IgD-negative memory B cell (primary cell): ENCODE measurements at regions not wholly inside any gene's neighbourhood (a gene's known extent, or its start where the extent isn't known, plus 50 kb on each side); places are given as distances from the start of the nearest gene placed in this dataset.
"Not testable (repeated sequence)": the region's sequence is repeated elsewhere in the genome, so short reads cannot be mapped to it uniquely, and the experiment has no call there.

Source experiments
- H3K27ac Mint-ChIP-seq, 3 donors: one replicate each; pipeline ENCODE4 v1.8.0; 2020 to 2022; ENCODE audit warnings: mild to moderate bottlenecking in 3 of 3, mixed read lengths in 3 of 3, moderate library complexity in 1 of 3
- H3K27me3 Mint-ChIP-seq: one replicate; pipeline ENCODE4 v1.8.0; 2021; ENCODE audit warnings: mixed read lengths
- H3K36me3 Mint-ChIP-seq: one replicate; pipeline ENCODE4 v1.8.0; 2020; ENCODE audit warnings: mild to moderate bottlenecking, mixed read lengths
- H3K4me1 Mint-ChIP-seq, 3 donors: one replicate each; pipeline ENCODE4 v1.8.0; 2020 to 2022; ENCODE audit warnings: mixed read lengths in 3 of 3, mild to moderate bottlenecking in 1 of 3
- H3K4me3 Mint-ChIP-seq, 4 donors: one replicate each; pipeline ENCODE4 v1.8.0; 2020 to 2022; ENCODE audit warnings: mild to moderate bottlenecking in 4 of 4, mixed read lengths in 4 of 4, moderate library complexity in 3 of 4
- H3K9me3 Mint-ChIP-seq, 3 donors: one replicate each; pipeline ENCODE4 v1.8.0; 2020 to 2021; ENCODE audit warnings: mixed read lengths in 3 of 3, mild to moderate bottlenecking in 1 of 3

DNA sequence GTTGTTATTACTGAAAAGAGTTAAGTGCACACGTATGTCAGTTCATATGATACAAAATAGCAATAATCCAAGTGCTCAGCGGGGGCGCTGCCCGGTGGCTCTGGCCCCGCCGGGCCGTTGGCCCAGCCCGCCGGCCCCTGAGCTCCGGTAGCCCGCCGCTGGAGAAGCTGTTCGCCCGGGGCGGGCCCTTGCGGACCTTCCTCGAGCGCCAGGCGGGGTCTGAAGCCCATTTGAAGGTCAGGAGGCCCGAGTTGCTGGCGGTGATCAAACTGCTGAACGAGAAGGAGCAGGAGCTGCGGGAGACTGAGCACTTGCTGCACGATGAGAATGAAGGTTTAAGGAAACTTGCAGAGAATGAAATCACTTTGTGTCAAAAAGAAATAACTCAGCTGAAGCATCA lies 599.0 kb downstream of the TRIML1 start:
- not testable (repeated sequence) for H3K4me3 Mint-ChIP-seq, H3K27me3 Mint-ChIP-seq, H3K27ac Mint-ChIP-seq, H3K9me3 Mint-ChIP-seq, H3K36me3 Mint-ChIP-seq, H3K4me1 Mint-ChIP-seq

DNA sequence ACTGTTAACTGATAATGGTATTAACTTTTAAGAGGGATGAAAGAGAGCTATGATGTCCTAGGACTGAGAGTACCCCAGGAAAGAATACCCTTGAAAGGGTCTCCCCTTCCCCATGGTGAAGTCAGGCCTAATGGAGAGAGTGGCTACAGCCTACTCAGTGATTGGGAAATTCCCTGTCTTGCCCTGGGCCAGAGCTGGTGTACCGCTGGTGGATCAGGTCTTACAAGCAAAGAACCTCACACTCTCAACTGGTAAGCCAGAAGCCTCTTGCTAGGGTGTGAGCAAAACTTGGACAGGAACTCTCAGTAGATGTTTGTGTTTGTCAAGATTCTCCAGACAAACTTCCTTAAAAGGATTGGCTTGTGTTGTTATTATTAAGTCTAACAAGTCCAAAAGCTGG lies 600.9 kb downstream of the TRIML1 start:
- H3K36me3 Mint-ChIP-seq, H3K9me3 Mint-ChIP-seq, H3K27ac Mint-ChIP-seq, H3K4me3 Mint-ChIP-seq, H3K4me1 Mint-ChIP-seq, H3K27me3 Mint-ChIP-seq: not testable (repeated sequence)

DNA sequence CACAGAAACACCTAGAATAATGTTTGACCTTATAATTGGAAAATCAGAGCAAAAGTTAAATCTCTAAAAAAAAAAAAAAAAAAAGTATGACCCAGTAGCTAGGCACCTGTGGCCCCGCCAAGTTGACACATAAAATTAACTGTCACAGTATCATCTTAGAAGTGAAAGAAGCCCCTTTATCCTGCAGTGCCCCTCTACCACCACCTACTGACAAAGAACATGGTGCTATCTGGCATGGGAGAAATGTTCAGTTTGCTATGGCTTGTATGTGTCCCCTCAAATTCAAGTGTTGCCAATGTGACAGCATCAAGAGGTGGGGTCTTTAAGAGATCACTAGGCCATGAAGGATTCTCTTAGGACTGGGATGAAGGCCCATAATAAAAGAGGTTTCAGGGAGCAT lies 601.5 kb downstream of the TRIML1 start:
- H3K27ac Mint-ChIP-seq, H3K36me3 Mint-ChIP-seq, H3K4me1 Mint-ChIP-seq, H3K9me3 Mint-ChIP-seq, H3K4me3 Mint-ChIP-seq, H3K27me3 Mint-ChIP-seq: not testable (repeated sequence)

- no peak overlapping the region for H3K27ac Mint-ChIP-seq
- H3K9me3 Mint-ChIP-seq: peaks cover 0 to 18% (median 0%) of the 10 kb centered on the region in 3 donors
- no peaks in the 10 kb centered on the region for H3K4me1 Mint-ChIP-seq
- H3K4me3 Mint-ChIP-seq: no peak overlapping the region
- H3K27me3 Mint-ChIP-seq: no peaks in the 10 kb centered on the region
- no peaks in the 10 kb centered on the region for H3K36me3 Mint-ChIP-seq
Measured at GRCh38 chr4:188754372-188755002, 615.2 kb downstream of the TRIML1 start.

- Mint-ChIP-seq H3K4me1 (no peaks in the 10 kb centered on the region), H3K27me3 (no peaks in the 10 kb centered on the region), H3K27ac (no peak overlapping the region), H3K4me3 (no peak overlapping the region), H3K9me3 (peaks cover 8 to 13% (median 8%) of the 10 kb centered on the region in 3 donors), H3K36me3 (no peaks in the 10 kb centered on the region)
Measured at GRCh38 chr4:188767496-188767895, 628.3 kb downstream of the TRIML1 start.

DNA sequence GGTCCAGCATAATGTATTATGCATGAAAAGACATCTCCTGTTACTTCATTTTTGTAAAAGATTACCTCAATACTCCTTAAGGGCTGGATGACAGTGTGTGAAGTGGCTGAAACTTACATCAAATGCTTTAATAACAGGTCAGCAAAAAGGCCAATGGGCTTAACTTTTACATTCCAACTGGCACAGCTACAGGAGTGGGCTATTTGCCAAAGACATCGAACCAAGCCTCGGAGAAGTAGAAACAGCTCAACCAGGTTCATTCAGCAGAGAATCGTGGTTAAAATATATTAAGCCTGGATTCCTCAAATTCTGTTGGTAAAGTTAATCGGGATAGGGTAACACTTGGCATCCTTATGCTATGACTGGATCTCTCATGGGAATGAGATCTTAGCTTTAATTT lies 639.7 kb downstream of the TRIML1 start:
- no peaks in the 10 kb centered on the region for H3K4me1 Mint-ChIP-seq
- H3K9me3 Mint-ChIP-seq: peaks cover 0 to 4% (median 0%) of the 10 kb centered on the region in 3 donors
- no peak overlapping the region for H3K27ac Mint-ChIP-seq
- H3K27me3 Mint-ChIP-seq: no peaks in the 10 kb centered on the region
- no peaks in the 10 kb centered on the region for H3K36me3 Mint-ChIP-seq
- H3K4me3 Mint-ChIP-seq: no peak overlapping the region

DNA sequence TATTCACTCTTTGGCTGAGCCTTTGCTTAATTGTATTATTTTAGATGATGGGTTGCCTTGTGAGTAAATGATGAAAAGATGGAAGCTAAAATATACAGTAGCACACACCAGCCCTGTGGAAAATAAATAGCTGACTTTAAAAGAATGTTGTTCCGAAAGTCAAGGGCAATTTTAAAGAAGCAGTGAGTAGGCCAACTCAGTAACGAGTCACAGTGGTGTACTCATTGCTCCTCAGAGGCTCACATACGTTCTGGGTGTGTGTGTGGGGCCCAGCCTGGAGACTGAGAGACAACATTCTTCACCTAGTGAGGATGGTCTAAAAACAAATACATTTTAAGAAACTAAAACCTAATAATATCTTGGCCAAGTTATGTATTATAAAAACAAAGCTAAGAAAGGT lies 640.3 kb downstream of the TRIML1 start:
- Mint-ChIP-seq H3K36me3 (no peaks in the 10 kb centered on the region), H3K4me3 (no peak overlapping the region), H3K27ac (no peak overlapping the region), H3K9me3 (peaks cover 0 to 4% (median 0%) of the 10 kb centered on the region in 3 donors), H3K4me1 (no peaks in the 10 kb centered on the region), H3K27me3 (no peaks in the 10 kb centered on the region)

- H3K4me1 Mint-ChIP-seq: no peaks in the 10 kb centered on the region
- no peaks in the 10 kb centered on the region for H3K9me3 Mint-ChIP-seq
- H3K4me3 Mint-ChIP-seq: no peak overlapping the region
- H3K36me3 Mint-ChIP-seq: no peaks in the 10 kb centered on the region
- H3K27ac Mint-ChIP-seq: no peak overlapping the region
- H3K27me3 Mint-ChIP-seq: no peaks in the 10 kb centered on the region
Measured at GRCh38 chr4:188780028-188780427, 640.8 kb downstream of the TRIML1 start.

GRCh38 chr4:188780686-188781085 lies 641.4 kb downstream of the TRIML1 start:
- Mint-ChIP-seq H3K4me1 (no peaks in the 10 kb centered on the region), H3K27me3 (no peaks in the 10 kb centered on the region), H3K36me3 (no peaks in the 10 kb centered on the region), H3K9me3 (peaks cover 0 to 2% (median 0%) of the 10 kb centered on the region in 3 donors), H3K4me3 (no peak overlapping the region), H3K27ac (no peak overlapping the region)

DNA sequence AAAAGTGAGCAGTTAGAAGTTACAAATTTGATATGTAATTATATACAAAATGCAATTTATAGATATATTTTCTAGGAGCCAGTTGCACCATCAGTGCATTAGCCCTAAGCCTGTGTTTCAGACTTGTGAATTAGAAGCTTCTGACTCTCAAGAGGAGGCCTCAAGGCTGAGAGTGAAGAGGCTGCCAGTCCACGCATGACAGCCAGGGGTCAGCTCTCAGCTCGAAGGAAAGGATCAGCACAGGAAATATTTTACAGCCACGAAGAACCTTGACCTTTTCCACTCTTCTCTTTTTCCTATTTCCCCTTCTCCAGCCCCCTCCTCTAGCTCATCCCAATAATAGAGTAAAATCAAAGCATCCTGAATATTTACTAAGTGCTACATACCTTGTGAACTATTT lies 642.4 kb downstream of the TRIML1 start:
- Mint-ChIP-seq H3K9me3 (peaks cover 0 to 2% (median 0%) of the 10 kb centered on the region in 3 donors), H3K4me1 (no peaks in the 10 kb centered on the region), H3K36me3 (no peaks in the 10 kb centered on the region), H3K4me3 (no peak overlapping the region), H3K27me3 (no peaks in the 10 kb centered on the region), H3K27ac (no peak overlapping the region)

GRCh38 chr4:188783175-188783574 lies 643.9 kb downstream of the TRIML1 start:
- Mint-ChIP-seq H3K4me3 (no peak overlapping the region), H3K27me3 (no peaks in the 10 kb centered on the region), H3K9me3 (peaks cover 0 to 2% (median 0%) of the 10 kb centered on the region in 3 donors), H3K4me1 (no peaks in the 10 kb centered on the region), H3K27ac (no peak overlapping the region), H3K36me3 (no peaks in the 10 kb centered on the region)

GRCh38 chr4:188783606-188784160 lies 644.4 kb downstream of the TRIML1 start:
- Mint-ChIP-seq H3K36me3 (no peaks in the 10 kb centered on the region), H3K4me1 (no peaks in the 10 kb centered on the region), H3K9me3 (peaks cover 0 to 2% (median 2%) of the 10 kb centered on the region in 3 donors), H3K27ac (no peak overlapping the region), H3K4me3 (no peak overlapping the region), H3K27me3 (no peaks in the 10 kb centered on the region)

GRCh38 chr4:188796600-188796999 lies 657.4 kb downstream of the TRIML1 start:
- H3K4me1 Mint-ChIP-seq, H3K4me3 Mint-ChIP-seq, H3K9me3 Mint-ChIP-seq, H3K36me3 Mint-ChIP-seq, H3K27me3 Mint-ChIP-seq, H3K27ac Mint-ChIP-seq: not testable (repeated sequence)

DNA sequence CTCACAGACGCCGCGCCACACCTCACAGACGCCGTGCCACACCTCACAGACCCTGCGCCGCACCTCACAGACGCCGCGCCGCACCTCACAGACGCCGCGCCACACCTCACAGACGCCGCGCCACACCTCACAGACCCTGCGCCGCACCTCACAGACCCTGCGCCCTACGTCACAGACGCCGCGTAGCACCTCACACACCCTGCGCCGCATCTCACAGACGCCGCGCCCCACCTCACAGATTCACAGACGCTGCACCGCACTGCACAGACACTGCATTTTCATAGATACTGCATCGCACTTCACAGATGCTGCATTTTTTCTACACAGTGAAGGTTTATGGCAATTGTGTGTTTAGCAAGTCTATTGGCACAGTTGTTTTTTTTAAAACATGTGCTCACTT lies 657.8 kb downstream of the TRIML1 start:
- H3K27ac Mint-ChIP-seq, H3K36me3 Mint-ChIP-seq, H3K4me1 Mint-ChIP-seq, H3K4me3 Mint-ChIP-seq, H3K27me3 Mint-ChIP-seq, H3K9me3 Mint-ChIP-seq: not testable (repeated sequence)

GRCh38 chr4:188804861-188805260 lies 665.6 kb downstream of the TRIML1 start:
- Mint-ChIP-seq H3K9me3 (peaks cover 0 to under 1% (median 0%) of the 10 kb centered on the region in 3 donors), H3K27me3 (no peaks in the 10 kb centered on the region), H3K4me1 (no peaks in the 10 kb centered on the region), H3K36me3 (no peaks in the 10 kb centered on the region), H3K4me3 (no peak overlapping the region), H3K27ac (no peak overlapping the region)

- no peak overlapping the region for H3K4me3 Mint-ChIP-seq
- no peaks in the 10 kb centered on the region for H3K4me1 Mint-ChIP-seq
- H3K27ac Mint-ChIP-seq: no peak overlapping the region
- peaks cover 2 to 5% (median 4%) of the 10 kb centered on the region in 3 donors for H3K9me3 Mint-ChIP-seq
- H3K36me3 Mint-ChIP-seq: no peaks in the 10 kb centered on the region
- H3K27me3 Mint-ChIP-seq: no peaks in the 10 kb centered on the region
Measured at GRCh38 chr4:188811121-188811520, 671.9 kb downstream of the TRIML1 start.
